RPMI8226 (cell line): ENCODE measurements at regions not wholly inside any gene's neighbourhood (a gene's known extent, or its start where the extent isn't known, plus 50 kb on each side); places are given as distances from the start of the nearest gene placed in this dataset.

Source experiments
- DNase-seq: peaks from one replicate; pipeline ENCODE4 v3.0.0-alpha.2; 2015

DNA sequence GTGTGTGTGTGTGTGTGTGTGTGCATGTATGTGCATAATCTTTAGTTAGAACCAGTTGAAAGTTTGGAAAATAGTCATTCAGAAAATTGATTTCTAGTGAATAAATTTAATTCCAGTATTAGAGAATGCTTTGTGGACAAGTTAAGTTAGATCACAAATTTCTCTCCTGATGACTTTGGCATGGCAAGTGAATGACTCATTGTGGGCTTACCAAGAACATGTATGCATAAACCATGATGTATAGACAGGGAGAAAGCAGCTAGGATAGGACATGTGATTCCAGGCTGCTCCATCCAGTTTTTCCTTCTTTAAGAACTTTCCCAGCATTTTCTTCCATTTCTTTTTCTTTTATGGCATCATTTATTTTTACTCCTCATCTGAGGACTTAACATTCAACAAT is 85.7 kb upstream of the SGCD start:
- DNase-seq = no peak

GRCh38 chr5:156245895-156246294 is 81.1 kb upstream of the SGCD start:
- DNase-seq = no peak

DNA sequence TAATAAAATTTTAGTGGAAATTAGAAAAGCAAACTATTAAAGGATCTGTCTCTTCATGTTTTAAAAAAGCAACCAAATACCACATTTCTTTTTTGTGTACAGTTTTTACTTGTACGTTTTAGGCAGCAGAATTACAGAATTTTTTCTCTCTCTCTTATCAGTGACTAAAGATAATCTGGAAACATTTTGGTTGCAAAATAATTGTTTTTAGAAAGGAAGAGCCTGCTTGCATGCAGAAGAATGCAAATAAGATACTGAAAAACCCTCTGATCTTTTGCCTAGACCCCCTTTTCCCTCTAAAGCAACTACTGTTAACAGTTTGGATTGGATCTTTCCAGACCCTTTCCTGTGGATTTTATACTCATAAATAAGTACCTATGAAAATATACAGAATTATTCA is 75.9 kb upstream of the SGCD start:
- DNase-seq = no peak

DNA sequence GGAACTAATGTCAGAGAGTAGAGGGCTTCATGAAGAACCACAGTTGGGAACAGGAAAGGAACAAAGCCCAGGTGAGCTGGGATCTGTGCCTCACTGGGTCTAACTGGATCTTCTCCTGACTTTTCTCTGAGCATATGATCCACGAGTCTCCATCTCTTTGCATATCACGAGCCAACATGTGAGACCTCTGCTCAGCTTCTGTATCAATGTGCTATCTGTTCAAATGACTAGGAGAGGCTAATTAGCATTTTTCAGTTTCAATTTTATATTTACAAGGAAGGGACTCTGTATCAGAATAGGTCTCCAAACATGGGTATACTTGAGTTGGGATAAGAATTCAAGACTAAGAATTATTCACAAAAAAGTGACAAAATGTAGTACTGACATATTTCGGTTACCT is 73.8 kb upstream of the SGCD start:
- DNase-seq = no peak

- no peak for DNase-seq
These were observed 72.8 kb upstream of the SGCD start for GRCh38 chr5:156254196-156254595.

- no peak for DNase-seq
These were observed 70.3 kb upstream of the SGCD start for GRCh38 chr5:156256642-156257041.

DNA sequence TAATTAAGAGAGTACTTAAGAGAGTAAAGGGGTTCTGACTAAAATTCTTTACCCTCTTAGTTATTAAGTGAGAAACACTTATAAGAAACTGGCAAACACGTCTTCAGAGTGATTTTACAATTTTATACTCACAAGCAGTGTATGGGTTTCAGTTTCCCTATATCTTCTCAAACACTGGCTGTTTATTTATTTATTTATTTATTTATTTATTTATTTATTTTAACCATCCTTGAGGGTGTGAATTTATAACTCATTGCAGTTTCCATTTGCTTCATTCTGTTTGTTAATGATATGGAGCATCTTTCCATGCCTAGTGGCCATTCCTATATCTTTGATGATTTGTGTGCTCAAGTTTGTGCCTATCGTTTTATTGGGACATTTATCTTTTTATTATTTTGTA is 68.0 kb upstream of the SGCD start:
- DNase-seq = no peak

- no peak for DNase-seq
These were observed 67.3 kb upstream of the SGCD start for GRCh38 chr5:156259618-156260017.

- DNase-seq = no peak
These were observed 65.6 kb upstream of the SGCD start for GRCh38 chr5:156261275-156261939.

DNA sequence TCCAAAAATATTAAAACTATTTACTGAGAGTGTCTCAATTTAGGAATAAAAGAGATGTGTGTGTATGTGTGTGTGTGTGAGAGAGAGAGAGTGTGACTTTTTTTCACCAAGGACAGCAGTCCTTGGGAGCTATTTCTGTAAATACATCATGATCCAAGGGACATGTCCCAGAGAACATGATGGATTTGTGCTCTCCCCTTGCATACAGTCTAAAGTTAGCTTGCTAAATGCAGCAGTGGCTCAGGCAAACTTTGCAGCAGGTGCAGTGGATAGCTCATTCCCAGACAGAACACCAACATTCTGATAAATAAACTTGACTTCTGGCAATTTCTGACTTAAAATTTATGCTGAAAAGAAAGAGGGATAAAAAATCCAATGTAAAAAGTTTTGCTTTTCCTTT is 55.4 kb upstream of the SGCD start:
- no peak for DNase-seq

- no peak for DNase-seq
These were observed 54.8 kb upstream of the SGCD start for GRCh38 chr5:156272139-156272538.

GRCh38 chr5:156273325-156273724 is 53.6 kb upstream of the SGCD start:
- DNase-seq = no peak

GRCh38 chr5:156274453-156274852 is 52.5 kb upstream of the SGCD start:
- DNase-seq = no peak
